IMR-90 (cell line): ENCODE measurements at regions not wholly inside any gene's neighbourhood (a gene's known extent, or its start where the extent isn't known, plus 50 kb on each side); places are given as distances from the start of the nearest gene placed in this dataset.

ENCODE experiments used
- CTCF ChIP-seq: conservative IDR thresholded peaks from 2 replicates; pipeline ENCODE4 v1.5.1; 2012; ENCODE audit warnings: mild to moderate bottlenecking, low read depth, low read length, improper control_type of control experiment
- NFE2L2 ChIP-seq: fragments of 150-350 bp; IDR thresholded peaks from 2 replicates; pipeline ENCODE4 v1.6.1; 2016; ENCODE audit warnings: low read depth, mild to moderate bottlenecking, low read length

GRCh38 chr21:41664881-41665765 is 101.7 kb downstream of the RIPK4 start:
- TF ChIP-seq CTCF (no peak), NFE2L2 (no peak)
